Uterus (tissue), 3 donors: ENCODE measurements at regions not wholly inside any gene's neighbourhood (a gene's known extent, or its start where the extent isn't known, plus 50 kb on each side); places are given as distances from the start of the nearest gene placed in this dataset.

Source experiments
- DNase-seq, 2 donors: peaks; one replicate each; pipeline ENCODE4 v3.0.0-alpha.2; 2019 to 2020
- H3K27ac ChIP-seq, 2 donors: fragments of 200-600 bp; sonication (generic); 1 replicate in 1 of 2; 2 replicates in 1 of 2; pipeline ENCODE4 v1.5.1; 2016 to 2018
- H3K27me3 ChIP-seq, 2 donors: fragments of 200-600 bp; sonication (generic); one replicate each; pipeline ENCODE4 v1.5.1; 2018 to 2019; ENCODE audit warnings: control low read depth in 1 of 2
- H3K36me3 ChIP-seq, 2 donors: fragments of 200-600 bp; sonication (generic); one replicate each; pipeline ENCODE4 v1.5.1; 2019; ENCODE audit warnings: control low read depth in 1 of 2
- H3K4me1 ChIP-seq, 2 donors: fragments of 200-600 bp; sonication (generic); one replicate each; pipeline ENCODE4 v1.5.1; 2018 to 2019; ENCODE audit warnings: control low read depth in 1 of 2
- H3K4me3 ChIP-seq, 2 donors: fragments of 200-600 bp; sonication (generic); 1 replicate in 1 of 2; 2 replicates in 1 of 2; pipeline ENCODE4 v1.5.1; 2018 to 2019; ENCODE audit warnings: mild to moderate bottlenecking in 1 of 2
- H3K9me3 ChIP-seq, 2 donors: fragments of 200-600 bp; sonication (generic); one replicate each; pipeline ENCODE4 v1.5.1; 2019; ENCODE audit warnings: control low read depth in 1 of 2
- CTCF ChIP-seq, 4 experiments: fragments of 200-600 bp in 2 of 4; fragments of 450-650 bp in 2 of 4; sonication (generic) in 2 of 4; IDR thresholded peaks; one replicate each; pipeline ENCODE4 v1.5.1; 2016 to 2019; ENCODE audit warnings: antibody characterized with exemption in 4 of 4, mild to moderate bottlenecking in 2 of 4, moderate library complexity in 1 of 4
- POLR2A ChIP-seq, 2 donors: fragments of 450-650 bp; IDR thresholded peaks; one replicate each; pipeline ENCODE4 v1.6.1; 2016; ENCODE audit warnings: antibody characterized with exemption in 2 of 2, mild to moderate bottlenecking in 1 of 2, moderate library complexity in 1 of 2
- intact Hi-C: fragments of 100-400 bp; cut with DNase I; formaldehyde crosslinking; loops from one replicate; pipeline ENCODE4 v1.15.1; 2023; ENCODE audit warnings: low total_unique reads
- donor health status: DM: yes; HTN: yes; CAD: no.

GRCh38 chr14:95025218-95025617, 132.1 kb downstream of the DICER1 start:
- no peak overlapping the region for H3K27ac ChIP-seq
- no peaks in the 10 kb centered on the region for H3K27me3 ChIP-seq
- no peaks in the 10 kb centered on the region for H3K36me3 ChIP-seq
- TF ChIP-seq POLR2A (IDR thresholded peaks at IDR 0.05) (no peak), CTCF (IDR thresholded peaks at IDR 0.05) (no peak)
- no peaks in the 10 kb centered on the region for H3K4me1 ChIP-seq
- H3K9me3 ChIP-seq, result no peaks in the 10 kb centered on the region
- no peak for DNase-seq
- H3K4me3 ChIP-seq, result no peak overlapping the region
- intact Hi-C loops, result no loop called here

GRCh38 chr14:95024380-95024779, 132.9 kb downstream of the DICER1 start:
- intact Hi-C loops, result no loop called here
- Histone ChIP-seq H3K27me3 (no peaks in the 10 kb centered on the region), H3K9me3 (no peaks in the 10 kb centered on the region), H3K27ac (no peak overlapping the region), H3K4me3 (no peak overlapping the region), H3K36me3 (no peaks in the 10 kb centered on the region), H3K4me1 (no peaks in the 10 kb centered on the region)
- TF ChIP-seq CTCF (IDR thresholded peaks at IDR 0.05) (no peak), POLR2A (IDR thresholded peaks at IDR 0.05) (no peak)
- no peak for DNase-seq

- H3K36me3 ChIP-seq, result no peaks in the 10 kb centered on the region
- H3K9me3 ChIP-seq, result no peaks in the 10 kb centered on the region
- no peak overlapping the region for H3K27ac ChIP-seq
- H3K4me3 ChIP-seq, result no peak overlapping the region
- no peaks in the 10 kb centered on the region for H3K27me3 ChIP-seq
- DNase-seq, result no peak
- no peaks in the 10 kb centered on the region for H3K4me1 ChIP-seq
- intact Hi-C loops, result no loop called here
- TF ChIP-seq POLR2A (IDR thresholded peaks at IDR 0.05), result no peak
These were observed 133.4 kb downstream of the DICER1 start for GRCh38 chr14:95023886-95024285.

- Histone ChIP-seq H3K4me1 (no peaks in the 10 kb centered on the region), H3K4me3 (no peak overlapping the region), H3K36me3 (no peaks in the 10 kb centered on the region), H3K27me3 (no peaks in the 10 kb centered on the region), H3K9me3 (no peaks in the 10 kb centered on the region), H3K27ac (no peak overlapping the region)
- TF ChIP-seq CTCF (IDR thresholded peaks at IDR 0.05) (no peak), POLR2A (IDR thresholded peaks at IDR 0.05) (no peak)
- intact Hi-C loops, result no loop called here
- DNase-seq, result no peak
These were observed 134.2 kb downstream of the DICER1 start for GRCh38 chr14:95023115-95023514.

GRCh38 chr14:95021588-95021987, 135.7 kb downstream of the DICER1 start:
- Histone ChIP-seq H3K27me3 (no peaks in the 10 kb centered on the region), H3K9me3 (no peaks in the 10 kb centered on the region), H3K27ac (no peak overlapping the region), H3K4me3 (no peak overlapping the region), H3K36me3 (no peaks in the 10 kb centered on the region), H3K4me1 (no peaks in the 10 kb centered on the region)
- no peak for DNase-seq
- intact Hi-C loops, result no loop called here
- TF ChIP-seq POLR2A (IDR thresholded peaks at IDR 0.05), result no peak
- no peak for TF ChIP-seq CTCF (IDR thresholded peaks at IDR 0.05)

GRCh38 chr14:95018821-95019220, 138.5 kb downstream of the DICER1 start:
- no peaks in the 10 kb centered on the region for H3K9me3 ChIP-seq
- H3K27ac ChIP-seq, result no peak overlapping the region
- intact Hi-C loops, result no loop called here
- no peak for TF ChIP-seq CTCF (IDR thresholded peaks at IDR 0.05)
- TF ChIP-seq POLR2A (IDR thresholded peaks at IDR 0.05), result no peak
- DNase-seq, result no peak
- no peaks in the 10 kb centered on the region for H3K27me3 ChIP-seq
- no peak overlapping the region for H3K4me3 ChIP-seq
- H3K36me3 ChIP-seq, result no peaks in the 10 kb centered on the region
- no peaks in the 10 kb centered on the region for H3K4me1 ChIP-seq
